ENCODE measurements at regions not wholly inside any gene's neighbourhood (a gene's known extent, or its start where the extent isn't known, plus 50 kb on each side); places are given as distances from the start of the nearest gene placed in this dataset.

- TF ChIP-seq EZH2 (IDR thresholded peaks at IDR 0.05) (no peak), POLR2AphosphoS5 (IDR thresholded peaks at IDR 0.05; ENCODE audit: borderline replicate concordance, low read depth, low read length) (no peak), FOXP2 (optimal IDR thresholded peaks at IDR 0.05; ENCODE audit: control extremely low read depth, extremely low read length, insufficient read depth) (no peak)
These were observed 54.5 kb upstream of the GABRA2 start for GRCh38 chr4:46444318-46445000.

All from SK-N-MC (cell line).